ENCODE measurements at regions not wholly inside any gene's neighbourhood (a gene's known extent, or its start where the extent isn't known, plus 50 kb on each side); places are given as distances from the start of the nearest gene placed in this dataset.

- DNase-seq (ENCODE audit: low spot score) = no peak
These were observed 130.9 kb downstream of the OAT start for GRCh38 chr10:124287791-124288190.

DNA sequence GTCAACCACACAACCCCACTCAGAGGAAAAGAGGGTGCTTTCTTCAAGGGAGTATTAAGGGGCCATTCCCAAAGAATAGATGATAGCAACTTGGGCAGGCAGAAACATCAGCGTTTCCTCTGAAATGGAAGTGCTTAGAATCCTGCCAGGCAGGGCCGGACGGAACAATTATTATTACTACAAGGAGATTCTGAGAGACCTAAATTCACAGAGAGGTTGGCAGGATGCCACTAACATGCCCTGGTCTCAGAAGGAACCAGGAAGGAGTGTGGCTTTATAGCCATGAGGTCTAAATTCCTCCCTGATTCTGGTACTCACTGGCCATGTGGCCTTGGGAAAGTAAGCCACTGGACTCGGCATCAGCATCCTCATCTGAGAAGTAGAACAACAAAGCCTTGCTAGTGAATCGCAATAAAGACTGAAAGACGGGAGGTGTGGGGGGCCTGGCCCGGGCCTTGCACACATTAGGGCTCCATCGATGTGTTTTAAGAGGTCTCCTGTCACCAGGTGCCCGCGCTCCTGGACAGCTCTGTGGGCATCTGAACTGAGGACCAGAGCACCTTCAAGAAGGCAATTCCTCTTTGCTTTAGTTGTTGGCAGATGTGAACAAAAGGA lies 131.5 kb downstream of the OAT start:
- no peak for DNase-seq (ENCODE audit: low spot score)

GRCh38 chr10:124286621-124287020 lies 132.1 kb downstream of the OAT start:
- no peak for DNase-seq (ENCODE audit: low spot score)

- DNase-seq (ENCODE audit: low spot score) = no peak
These were observed 132.9 kb downstream of the OAT start for GRCh38 chr10:124285587-124286527.

DNA sequence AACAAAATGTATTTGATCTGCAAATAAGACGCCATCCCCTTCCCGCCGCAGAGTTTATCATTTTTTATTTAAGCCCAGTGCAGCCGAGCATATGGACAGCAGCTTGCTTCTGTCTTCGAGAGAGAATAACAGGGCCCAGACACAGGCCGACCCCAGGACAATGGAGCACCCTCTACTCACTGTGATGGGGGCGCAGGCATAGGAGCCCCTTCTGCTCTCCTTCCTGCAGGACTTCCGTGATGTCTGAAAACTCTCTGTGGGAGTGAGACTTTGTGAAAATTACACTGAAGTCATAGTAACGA lies 134.8 kb downstream of the OAT start:
- DNase-seq (ENCODE audit: low spot score) = no peak

GRCh38 chr10:124283215-124283948 lies 135.3 kb downstream of the OAT start:
- DNase-seq (ENCODE audit: low spot score) = no peak

- no peak for DNase-seq (ENCODE audit: low spot score)
These were observed 136.4 kb downstream of the OAT start for GRCh38 chr10:124282326-124282725.

GRCh38 chr10:124281666-124282065 lies 137.1 kb downstream of the OAT start:
- no peak for DNase-seq (ENCODE audit: low spot score)

DNA sequence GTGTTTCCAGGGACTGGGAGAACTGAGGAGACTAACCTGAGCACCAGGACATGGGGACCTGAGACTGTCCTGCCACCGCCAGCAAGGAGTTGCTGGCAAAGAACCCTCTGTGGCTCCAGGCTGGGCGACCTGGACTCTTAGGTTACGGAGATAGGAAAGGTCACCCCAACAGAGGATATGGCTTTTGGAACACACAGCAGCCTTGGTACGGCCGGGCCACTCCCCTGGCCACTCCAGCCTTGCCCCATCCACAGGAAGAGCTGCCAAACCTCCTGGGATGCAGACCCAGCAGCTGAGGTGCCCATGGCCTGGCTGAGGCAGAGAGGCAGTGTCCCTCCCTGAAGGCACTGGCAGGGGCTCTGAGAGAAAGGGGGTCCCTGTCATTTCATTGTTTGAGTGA lies 137.8 kb downstream of the OAT start:
- DNase-seq (ENCODE audit: low spot score) = no peak

DNA sequence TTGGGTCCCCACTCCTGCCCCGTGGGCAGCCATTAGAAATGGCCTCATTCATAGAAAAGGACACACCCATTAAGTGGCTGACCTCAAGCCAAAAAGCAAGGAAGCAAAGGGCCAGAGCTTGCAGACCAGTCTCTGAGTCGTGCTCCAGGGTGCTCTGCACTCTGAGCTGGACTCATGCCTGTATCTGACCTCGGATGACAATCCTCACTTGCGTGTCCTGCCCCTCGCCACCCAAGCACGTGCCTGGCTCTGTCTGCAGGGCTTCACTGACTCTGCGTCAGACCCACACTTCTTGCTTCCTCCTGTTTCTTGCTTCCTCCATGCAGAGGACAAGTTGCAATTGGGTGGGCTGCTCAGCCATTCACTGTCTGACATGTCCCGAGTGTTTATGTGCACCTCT lies 138.8 kb downstream of the OAT start:
- DNase-seq (ENCODE audit: low spot score) = no peak

DNA sequence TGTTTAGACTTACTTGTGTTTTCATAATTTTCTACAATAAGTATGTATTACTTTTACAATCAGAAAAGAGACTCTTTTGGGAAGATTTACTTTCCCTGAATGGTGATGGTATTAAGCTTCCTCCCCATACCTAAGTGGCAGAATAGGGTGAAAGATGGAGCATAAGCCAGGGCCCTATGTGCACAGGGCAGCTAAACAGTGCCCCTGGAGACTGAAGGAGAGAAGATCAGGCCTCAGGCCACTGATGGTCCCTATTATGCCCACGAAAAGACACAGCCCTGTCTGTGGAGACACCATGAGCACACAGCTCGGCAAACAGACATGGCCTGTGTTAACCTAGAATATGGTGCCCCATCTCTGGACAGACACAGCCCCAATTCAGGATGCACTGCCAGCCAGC lies 139.4 kb downstream of the OAT start:
- no peak for DNase-seq (ENCODE audit: low spot score)

DNA sequence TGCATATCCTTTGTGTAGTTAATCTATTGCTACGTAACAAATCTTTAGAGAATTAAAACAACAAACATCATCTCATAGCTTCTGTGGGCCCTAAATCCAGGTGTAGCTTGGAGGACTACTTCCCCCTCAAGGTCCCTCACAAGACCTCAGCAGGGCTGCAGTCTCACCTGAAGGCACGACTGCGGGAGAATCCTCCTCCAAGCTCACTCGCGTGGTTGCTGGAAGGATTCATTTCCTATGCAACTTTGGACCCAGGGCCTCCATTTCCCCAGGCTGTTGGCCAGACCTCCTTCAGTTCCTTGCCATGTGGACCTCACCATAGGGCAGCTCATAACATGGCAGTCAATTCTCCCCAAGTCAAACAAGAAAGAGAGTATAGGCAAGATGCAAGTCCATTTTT lies 140.4 kb downstream of the OAT start:
- no peak for DNase-seq (ENCODE audit: low spot score)

DNA sequence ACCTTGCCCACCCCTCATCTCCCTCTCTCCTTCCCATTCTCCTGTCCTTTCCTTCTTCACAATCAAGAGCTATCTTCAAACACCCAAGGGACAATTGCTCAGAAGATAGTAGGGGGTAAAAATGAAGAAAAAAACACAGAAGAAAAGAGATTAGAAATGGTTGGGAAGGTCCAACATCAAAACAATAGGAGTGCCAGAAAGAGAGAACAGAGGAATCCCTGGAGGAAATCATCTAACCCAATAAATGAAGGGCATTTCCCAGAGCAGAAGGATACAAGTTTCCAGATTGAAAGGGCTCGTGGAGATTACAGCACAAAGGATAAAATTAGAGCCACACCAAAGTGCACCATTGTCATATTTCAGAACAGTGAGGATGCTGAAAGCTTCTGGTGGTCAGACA lies 145.6 kb downstream of the OAT start:
- DNase-seq (ENCODE audit: low spot score) = no peak

DNA sequence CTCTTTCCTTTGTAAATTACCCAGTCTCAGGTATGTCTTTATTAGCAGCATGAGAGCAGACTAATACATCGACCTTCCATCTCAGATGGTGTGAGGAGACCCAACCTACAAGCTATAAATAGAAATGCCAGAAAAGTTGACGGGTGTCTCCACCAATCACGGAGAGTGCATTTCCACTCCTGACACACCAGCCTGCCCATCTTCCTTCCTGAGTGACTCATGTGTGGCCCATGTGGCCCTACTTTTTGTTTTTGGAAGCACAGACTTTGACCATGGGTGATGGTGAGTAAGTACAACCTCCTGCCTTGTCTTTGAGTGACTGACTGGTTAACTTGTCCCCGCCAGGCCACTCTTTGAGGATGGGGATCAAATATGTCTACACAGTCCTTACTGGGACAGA lies 147.0 kb downstream of the OAT start:
- DNase-seq (ENCODE audit: low spot score) = no peak

DNA sequence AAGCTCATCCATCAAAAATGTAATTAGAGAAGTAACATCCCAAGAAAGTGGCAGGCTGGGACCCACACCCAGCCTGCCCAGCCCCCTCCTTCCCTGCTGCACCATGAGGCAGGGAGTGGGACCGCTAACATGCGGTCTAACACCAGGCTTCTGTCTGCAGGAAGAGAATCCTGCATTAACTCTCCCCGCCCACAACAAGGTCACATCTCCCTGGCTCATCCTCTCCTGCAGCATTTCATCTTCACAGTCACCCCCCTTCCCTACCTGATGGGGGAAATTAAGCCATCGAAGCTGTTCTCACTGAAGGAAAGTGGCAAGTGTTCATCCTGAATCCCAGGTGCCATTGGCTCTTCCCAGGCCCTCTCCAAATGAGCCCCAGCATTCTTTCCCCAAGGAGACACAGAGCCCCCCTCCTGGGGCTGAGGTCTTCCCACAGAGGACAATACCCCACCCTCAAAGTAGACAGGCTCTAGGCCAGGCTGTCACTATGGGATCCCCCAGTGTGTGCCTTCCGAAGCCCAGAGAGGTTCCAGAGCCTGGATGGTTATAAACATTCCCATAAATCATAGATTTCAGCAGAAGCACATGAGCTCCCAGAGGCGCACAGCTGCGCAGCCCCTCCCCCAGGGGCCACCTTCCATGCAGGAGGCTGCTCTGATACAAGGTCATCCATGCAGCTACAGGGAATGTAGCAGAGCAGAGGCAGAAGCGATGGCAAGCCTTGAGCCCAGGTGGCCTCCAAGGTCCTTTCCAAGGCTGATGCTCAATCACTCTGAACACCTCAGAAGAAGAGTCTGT lies 148.0 kb downstream of the OAT start:
- no peak for DNase-seq (ENCODE audit: low spot score)

DNA sequence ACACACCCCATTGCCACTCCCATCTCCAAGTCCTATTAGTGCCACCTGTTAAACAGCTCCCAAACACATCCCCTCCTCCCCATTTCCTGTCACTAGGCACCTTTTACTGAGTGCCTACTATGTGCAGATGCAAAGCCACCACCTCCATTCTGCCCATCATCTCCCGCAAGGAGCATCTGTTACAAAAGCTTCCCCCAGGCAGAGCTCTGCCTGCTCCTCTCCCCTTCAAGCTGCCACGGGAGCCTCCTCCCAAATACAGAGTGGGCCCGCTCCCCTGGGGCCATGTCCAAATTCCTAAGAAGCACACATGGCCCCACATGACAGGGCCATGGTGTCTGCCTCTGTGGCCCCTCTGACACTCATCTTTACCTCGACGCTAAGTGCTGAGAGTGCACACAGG lies 149.7 kb downstream of the OAT start:
- no peak for DNase-seq (ENCODE audit: low spot score)

GRCh38 chr10:124267911-124268549 lies 150.7 kb downstream of the OAT start:
- DNase-seq (ENCODE audit: low spot score) = no peak

GRCh38 chr10:124267231-124267885 lies 151.4 kb downstream of the OAT start:
- DNase-seq (ENCODE audit: low spot score) = no peak

DNA sequence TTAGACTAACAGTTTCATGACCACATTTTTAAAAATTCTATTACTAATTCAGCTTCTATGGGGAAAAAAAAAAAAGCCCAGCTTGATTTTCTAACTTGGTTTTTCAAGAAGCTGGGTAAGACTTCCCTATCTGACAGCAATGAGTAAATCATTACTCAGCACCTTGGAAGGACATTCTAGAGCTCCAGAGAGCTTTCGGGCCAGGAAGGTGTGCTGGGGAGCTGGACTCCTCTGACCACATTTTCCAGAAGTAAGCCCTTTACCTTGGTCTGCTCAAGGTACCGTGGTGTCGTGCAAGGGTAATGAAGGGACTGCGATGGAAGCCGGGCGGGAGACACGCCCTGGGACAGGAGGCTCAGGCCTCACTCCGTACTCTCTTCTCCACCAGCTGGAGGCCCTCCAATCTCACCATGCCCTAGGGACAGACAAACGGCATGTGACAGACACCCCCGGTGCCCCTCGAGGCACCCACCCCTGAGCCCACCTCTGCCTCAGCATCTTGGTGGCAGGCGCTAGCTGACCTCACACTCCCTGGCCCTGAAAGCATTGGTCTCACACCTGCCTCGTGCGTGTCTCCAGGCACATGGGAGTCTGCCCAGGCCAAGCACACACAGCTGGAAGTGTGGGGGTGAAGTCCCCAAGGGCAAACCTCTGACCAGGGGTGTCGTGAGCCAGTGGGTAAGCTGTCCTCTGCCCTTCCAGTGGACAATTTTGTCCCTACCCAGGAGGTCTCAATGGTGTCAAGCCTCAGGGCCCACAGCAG lies 152.1 kb downstream of the OAT start:
- DNase-seq (ENCODE audit: low spot score) = no peak

GRCh38 chr10:124265776-124266467 lies 152.8 kb downstream of the OAT start:
- DNase-seq (ENCODE audit: low spot score) = no peak
